Osteoblast (primary cell): ENCODE measurements at regions not wholly inside any gene's neighbourhood (a gene's known extent, or its start where the extent isn't known, plus 50 kb on each side); places are given as distances from the start of the nearest gene placed in this dataset.

ENCODE experiments used
- DNase-seq: peaks from one replicate; pipeline ENCODE4 v3.0.0; 2011; ENCODE audit warnings: low spot score, mixed read lengths; ENCODE audit not compliant: insufficient read length; ENCODE audit errors: missing footprints
- H2AFZ ChIP-seq: 2 replicates; pipeline ENCODE4 v1.6.0; 2011; ENCODE audit warnings: mild to moderate bottlenecking, low read length
- H3K27ac ChIP-seq: 2 replicates; pipeline ENCODE4 v1.5.1; 2011; ENCODE audit warnings: mild to moderate bottlenecking, low read depth, low read length, moderate library complexity
- H3K27me3 ChIP-seq: 2 replicates; pipeline ENCODE4 v1.6.0; 2012; ENCODE audit warnings: mild to moderate bottlenecking, control low read depth, inconsistent platforms, low read length, moderate library complexity; ENCODE audit not compliant: insufficient read depth
- H3K36me3 ChIP-seq: 2 replicates; pipeline ENCODE4 v1.5.1; 2011; ENCODE audit warnings: mild to moderate bottlenecking, low read length, control low read depth, moderate library complexity; ENCODE audit not compliant: insufficient read depth
- H3K4me1 ChIP-seq: 2 replicates; pipeline ENCODE4 v1.5.1; 2011; ENCODE audit warnings: mild to moderate bottlenecking, low read length, control low read depth, moderate library complexity; ENCODE audit not compliant: insufficient read depth
- H3K4me2 ChIP-seq: 2 replicates; pipeline ENCODE4 v1.6.0; 2011; ENCODE audit warnings: mild to moderate bottlenecking, low read length; ENCODE audit not compliant: insufficient read depth
- H3K4me3 ChIP-seq: fragments of 200-600 bp; sonication (generic); 3 replicates; pipeline ENCODE4 v1.5.1; 2012; ENCODE audit warnings: mild to moderate bottlenecking, low read length, inconsistent platforms; ENCODE audit not compliant: insufficient read depth
- H3K79me2 ChIP-seq: 2 replicates; pipeline ENCODE4 v1.6.0; 2012; ENCODE audit warnings: mild to moderate bottlenecking, low read length, control low read depth, inconsistent platforms; ENCODE audit not compliant: insufficient read depth
- H3K9me3 ChIP-seq: 2 replicates; pipeline ENCODE4 v1.5.1; 2011; ENCODE audit warnings: low read depth, low read length, control low read depth
- H4K20me1 ChIP-seq: 2 replicates; pipeline ENCODE4 v1.6.0; 2012; ENCODE audit warnings: mild to moderate bottlenecking, low read length, control low read depth; ENCODE audit not compliant: insufficient read depth
- TF ChIP-seq, protein P1 (sequence below): IDR thresholded peaks from 2 replicates; pipeline ENCODE4 v1.5.1; 2011; ENCODE audit warnings: mild to moderate bottlenecking, low read depth, low read length, moderate library complexity; ENCODE audit errors: extremely low read depth

DNA sequence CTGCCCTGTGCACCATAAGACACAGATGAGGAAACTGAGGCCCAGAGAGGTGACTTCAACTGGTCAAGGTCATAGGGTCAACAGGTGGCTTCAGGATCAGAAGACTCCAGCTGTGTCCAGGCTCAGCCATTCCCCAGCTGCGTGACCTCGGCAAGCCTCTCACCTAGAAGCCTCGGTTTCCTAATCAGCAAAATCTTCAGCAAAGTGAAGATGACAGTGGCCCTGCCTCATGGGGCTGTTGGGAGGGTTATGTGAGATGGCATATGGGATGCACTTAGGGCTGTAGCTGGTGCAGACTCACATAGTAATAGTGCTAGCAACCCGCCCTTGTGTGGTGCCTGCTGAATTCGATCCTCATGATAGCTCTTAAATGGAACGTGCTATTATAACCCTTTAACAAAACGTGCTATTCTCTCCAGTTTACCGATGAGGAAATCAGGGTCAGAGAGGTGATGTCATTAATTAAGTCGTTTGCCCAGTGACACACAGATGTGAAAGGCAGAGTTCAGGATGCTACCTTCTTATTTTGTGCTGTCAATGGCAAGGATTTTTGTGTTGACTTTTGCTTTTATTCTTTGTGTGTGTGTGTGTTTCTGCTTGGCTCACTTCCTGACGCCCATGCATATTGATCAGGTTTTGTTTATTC is 472.9 kb downstream of the MATN1 start:
- Histone ChIP-seq H3K4me3 (no peak overlapping the region), H2AFZ (no peak overlapping the region), H3K9me3 (no peaks in the 10 kb centered on the region), H3K4me2 (no peak overlapping the region), H3K36me3 (no peaks in the 10 kb centered on the region), H3K4me1 (no peaks in the 10 kb centered on the region), H3K79me2 (no peaks in the 10 kb centered on the region), H3K27ac (no peak overlapping the region), H4K20me1 (no peaks in the 10 kb centered on the region), H3K27me3 (no peaks in the 10 kb centered on the region)
- TF ChIP-seq, protein P1, sequence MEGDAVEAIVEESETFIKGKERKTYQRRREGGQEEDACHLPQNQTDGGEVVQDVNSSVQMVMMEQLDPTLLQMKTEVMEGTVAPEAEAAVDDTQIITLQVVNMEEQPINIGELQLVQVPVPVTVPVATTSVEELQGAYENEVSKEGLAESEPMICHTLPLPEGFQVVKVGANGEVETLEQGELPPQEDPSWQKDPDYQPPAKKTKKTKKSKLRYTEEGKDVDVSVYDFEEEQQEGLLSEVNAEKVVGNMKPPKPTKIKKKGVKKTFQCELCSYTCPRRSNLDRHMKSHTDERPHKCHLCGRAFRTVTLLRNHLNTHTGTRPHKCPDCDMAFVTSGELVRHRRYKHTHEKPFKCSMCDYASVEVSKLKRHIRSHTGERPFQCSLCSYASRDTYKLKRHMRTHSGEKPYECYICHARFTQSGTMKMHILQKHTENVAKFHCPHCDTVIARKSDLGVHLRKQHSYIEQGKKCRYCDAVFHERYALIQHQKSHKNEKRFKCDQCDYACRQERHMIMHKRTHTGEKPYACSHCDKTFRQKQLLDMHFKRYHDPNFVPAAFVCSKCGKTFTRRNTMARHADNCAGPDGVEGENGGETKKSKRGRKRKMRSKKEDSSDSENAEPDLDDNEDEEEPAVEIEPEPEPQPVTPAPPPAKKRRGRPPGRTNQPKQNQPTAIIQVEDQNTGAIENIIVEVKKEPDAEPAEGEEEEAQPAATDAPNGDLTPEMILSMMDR = no peak
- no peak for DNase-seq

DNA sequence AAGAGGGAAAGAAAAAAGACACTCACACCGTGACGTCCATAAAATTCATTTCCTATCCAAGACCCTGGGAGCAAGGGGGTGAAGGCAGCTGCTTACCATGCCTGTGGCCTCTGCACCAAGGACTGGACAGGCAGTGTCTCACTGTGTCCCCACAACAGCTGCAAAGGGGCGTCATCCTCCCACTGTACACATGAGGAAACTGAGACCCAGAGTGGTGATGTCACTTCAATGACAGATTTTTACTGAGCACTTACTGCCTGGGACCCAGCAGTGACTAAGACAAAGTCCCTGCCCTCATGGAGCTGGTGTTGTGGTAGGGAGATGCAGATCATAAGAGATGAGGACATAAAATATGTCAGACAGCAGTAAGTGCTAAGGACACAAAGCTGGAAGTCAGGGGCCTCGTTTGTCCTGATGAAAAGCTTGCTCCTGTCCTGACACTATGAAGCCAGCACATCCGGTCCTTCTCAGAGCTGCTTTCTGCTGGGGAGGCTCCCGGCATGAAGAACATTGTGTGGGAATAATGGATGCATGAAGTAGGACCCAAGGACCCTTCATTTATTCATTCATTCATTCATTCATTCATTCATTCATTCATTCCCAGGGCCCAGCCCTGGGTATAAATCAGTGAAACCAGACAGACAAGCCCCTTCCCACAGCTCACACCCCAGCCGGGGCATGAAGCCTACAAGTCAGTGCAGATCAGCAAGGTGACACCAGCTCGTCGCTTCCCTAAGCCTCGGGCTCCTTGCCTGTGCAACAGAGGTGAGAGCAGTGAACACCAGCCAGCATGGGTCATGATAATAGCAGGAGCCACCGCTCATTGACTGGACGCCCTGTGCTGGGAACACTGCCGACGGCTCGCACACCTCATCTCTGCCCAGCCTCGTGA is 473.7 kb downstream of the MATN1 start:
- no peak overlapping the region for H3K4me3 ChIP-seq
- no peak overlapping the region for H3K27ac ChIP-seq
- H4K20me1 ChIP-seq = no peaks in the 10 kb centered on the region
- H3K4me1 ChIP-seq = no peaks in the 10 kb centered on the region
- no peak for DNase-seq
- no peaks in the 10 kb centered on the region for H3K27me3 ChIP-seq
- H3K36me3 ChIP-seq = no peaks in the 10 kb centered on the region
- no peak overlapping the region for H2AFZ ChIP-seq
- H3K9me3 ChIP-seq = no peaks in the 10 kb centered on the region
- H3K79me2 ChIP-seq = no peaks in the 10 kb centered on the region
- no peak overlapping the region for H3K4me2 ChIP-seq
- TF ChIP-seq, protein P1 = no peak

DNA sequence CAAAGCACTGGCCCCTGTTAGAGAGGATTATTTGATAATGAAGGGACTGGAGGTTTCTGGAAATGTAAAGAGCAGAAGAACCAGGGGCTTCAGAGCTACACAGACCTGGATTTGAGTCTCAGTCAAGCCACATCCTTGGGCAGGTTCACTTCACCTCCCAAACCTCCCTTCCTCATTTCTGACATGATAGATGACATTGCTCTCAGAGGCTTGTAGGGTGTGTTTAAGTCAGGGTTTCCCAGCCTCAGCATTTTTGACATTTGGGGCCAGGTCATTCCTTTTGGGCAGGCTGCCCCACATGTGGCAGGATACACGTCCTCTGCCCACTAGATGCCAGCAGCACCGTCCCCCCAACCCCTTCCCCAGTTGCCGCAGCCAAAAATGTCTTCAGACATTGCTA is 474.6 kb downstream of the MATN1 start:
- no peaks in the 10 kb centered on the region for H3K36me3 ChIP-seq
- DNase-seq = no peak
- no peak overlapping the region for H3K27ac ChIP-seq
- no peaks in the 10 kb centered on the region for H4K20me1 ChIP-seq
- no peak overlapping the region for H3K4me2 ChIP-seq
- no peaks in the 10 kb centered on the region for H3K27me3 ChIP-seq
- H3K79me2 ChIP-seq = no peaks in the 10 kb centered on the region
- H3K4me1 ChIP-seq = no peaks in the 10 kb centered on the region
- no peak overlapping the region for H2AFZ ChIP-seq
- no peak overlapping the region for H3K4me3 ChIP-seq
- H3K9me3 ChIP-seq = no peaks in the 10 kb centered on the region
- TF ChIP-seq, protein P1 = no peak

DNA sequence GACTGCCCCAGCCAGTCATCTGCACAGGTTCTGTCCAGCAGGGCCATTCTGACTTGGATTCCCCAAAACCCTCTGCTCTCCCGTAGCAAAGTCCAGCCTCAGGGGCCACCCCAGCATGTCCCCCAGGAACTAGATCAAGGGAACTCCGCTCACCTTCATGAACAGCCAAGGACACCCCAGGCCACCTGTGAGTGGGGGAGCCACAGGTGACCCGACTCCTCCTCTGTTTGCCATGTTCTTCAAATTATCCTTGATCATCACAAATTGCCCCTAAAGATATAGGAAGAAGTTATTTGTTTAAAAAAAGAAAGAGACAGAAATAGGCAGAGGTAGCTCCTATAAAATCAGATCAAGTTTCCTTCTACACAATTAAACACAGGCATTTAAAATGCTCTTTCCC is 475.0 kb downstream of the MATN1 start:
- TF ChIP-seq, protein P1 = no peak
- H3K4me3 ChIP-seq = no peak overlapping the region
- no peak for DNase-seq
- no peak overlapping the region for H3K4me2 ChIP-seq
- H4K20me1 ChIP-seq = no peaks in the 10 kb centered on the region
- no peaks in the 10 kb centered on the region for H3K4me1 ChIP-seq
- no peaks in the 10 kb centered on the region for H3K36me3 ChIP-seq
- H3K9me3 ChIP-seq = no peaks in the 10 kb centered on the region
- H2AFZ ChIP-seq = no peak overlapping the region
- H3K27me3 ChIP-seq = no peaks in the 10 kb centered on the region
- H3K79me2 ChIP-seq = no peaks in the 10 kb centered on the region
- no peak overlapping the region for H3K27ac ChIP-seq
